Trophoblast cell (in vitro differentiated cells and primary cell): ENCODE measurements at regions not wholly inside any gene's neighbourhood (a gene's known extent, or its start where the extent isn't known, plus 50 kb on each side); places are given as distances from the start of the nearest gene placed in this dataset.

Source experiments
- DNase-seq, 2 donors: peaks; one replicate each; pipeline ENCODE4 v3.0.0-alpha.2; 2016
- H2AFZ ChIP-seq: 2 replicates; pipeline ENCODE4 v1.6.1; 2013; ENCODE audit warnings: low read length, moderate library complexity, mild to moderate bottlenecking; ENCODE audit not compliant: insufficient read depth, poor library complexity
- H2AK5ac ChIP-seq: 2 replicates; pipeline ENCODE4 v1.6.1; 2013; ENCODE audit warnings: mild to moderate bottlenecking, low read length
- H2BK120ac ChIP-seq: 2 replicates; pipeline ENCODE4 v1.6.1; 2013; ENCODE audit warnings: low read length, mild to moderate bottlenecking, moderate library complexity; ENCODE audit not compliant: insufficient read depth, poor library complexity
- H2BK12ac ChIP-seq: 2 replicates; pipeline ENCODE4 v1.6.1; 2013; ENCODE audit warnings: mild to moderate bottlenecking, low read length, moderate library complexity
- H2BK5ac ChIP-seq: 2 replicates; pipeline ENCODE4 v1.6.1; 2013; ENCODE audit warnings: low read length, low read depth, moderate library complexity, mild to moderate bottlenecking; ENCODE audit not compliant: poor library complexity
- H3K14ac ChIP-seq: 2 replicates; pipeline ENCODE4 v1.6.1; 2013; ENCODE audit warnings: mild to moderate bottlenecking, low read length
- H3K18ac ChIP-seq: 2 replicates; pipeline ENCODE4 v1.6.1; 2013; ENCODE audit warnings: mild to moderate bottlenecking, low read length
- H3K23ac ChIP-seq: 2 replicates; pipeline ENCODE4 v1.6.1; 2013; ENCODE audit warnings: low read length
- H3K27ac ChIP-seq: 2 replicates; pipeline ENCODE4 v1.5.1; 2013; ENCODE audit warnings: low read depth, mild to moderate bottlenecking, inconsistent platforms, low read length, moderate library complexity
- H3K27me3 ChIP-seq: 2 replicates; pipeline ENCODE4 v1.6.1; 2013; ENCODE audit warnings: inconsistent platforms, mild to moderate bottlenecking, low read length, moderate library complexity; ENCODE audit not compliant: insufficient read depth
- H3K36me3 ChIP-seq, 2 experiments: 1 replicate in 1 of 2; 2 replicates in 1 of 2; pipeline ENCODE4 v1.6.1; 2013; ENCODE audit warnings: low read length in 2 of 2, mild to moderate bottlenecking in 2 of 2, moderate library complexity in 1 of 2; ENCODE audit not compliant: insufficient read depth in 2 of 2, control insufficient read depth in 1 of 2
- H3K4ac ChIP-seq: 2 replicates; pipeline ENCODE4 v1.6.1; 2013; ENCODE audit warnings: low read depth, mild to moderate bottlenecking, low read length, moderate library complexity
- H3K4me1 ChIP-seq, 2 experiments: 1 replicate in 1 of 2; 2 replicates in 1 of 2; pipeline ENCODE4 v1.6.1; 2013; ENCODE audit warnings: low read length in 2 of 2, mild to moderate bottlenecking in 2 of 2, moderate library complexity in 1 of 2; ENCODE audit not compliant: insufficient read depth in 2 of 2, control insufficient read depth in 1 of 2
- H3K4me2 ChIP-seq: 2 replicates; pipeline ENCODE4 v1.6.1; 2013; ENCODE audit warnings: inconsistent platforms, mild to moderate bottlenecking, low read length, moderate library complexity
- H3K4me3 ChIP-seq: 2 replicates; pipeline ENCODE4 v1.5.1; 2013; ENCODE audit warnings: mild to moderate bottlenecking, low read depth, low read length, inconsistent platforms
- H3K79me1 ChIP-seq: one replicate; pipeline ENCODE4 v1.6.1; 2013; ENCODE audit warnings: low read length
- H3K79me2 ChIP-seq: 2 replicates; pipeline ENCODE4 v1.6.1; 2013; ENCODE audit warnings: low read length, mild to moderate bottlenecking; ENCODE audit not compliant: control insufficient read depth, insufficient read depth, poor library complexity
- H3K9ac ChIP-seq: 2 replicates; pipeline ENCODE4 v1.6.1; 2013; ENCODE audit warnings: mild to moderate bottlenecking, low read length
- H3K9me3 ChIP-seq: 2 replicates; pipeline ENCODE4 v1.6.1; 2013; ENCODE audit warnings: low read depth, mild to moderate bottlenecking, control low read depth, inconsistent platforms, low read length; ENCODE audit not compliant: insufficient read depth
- H4K12ac ChIP-seq: 2 replicates; pipeline ENCODE4 v1.6.1; 2013; ENCODE audit warnings: low read depth, mild to moderate bottlenecking, low read length, moderate library complexity
- H4K8ac ChIP-seq: 2 replicates; pipeline ENCODE4 v1.6.1; 2013; ENCODE audit warnings: low read depth, mild to moderate bottlenecking, low read length, moderate library complexity
- H4K91ac ChIP-seq: one replicate; pipeline ENCODE4 v1.6.1; 2013; ENCODE audit warnings: low read depth, mild to moderate bottlenecking, low read length, moderate library complexity
- WGBS: extraction: QIAGEN DNeasy Blood & Tissue Kit; methylation state at CpG from one replicate; pipeline ENCODE4 v1.1.7; 2013; ENCODE audit warnings: missing lambda C conversion rate; ENCODE audit not compliant: insufficient read length, insufficient coverage; ENCODE audit errors: extremely low coverage; 5-methylcytosine and 5-hydroxymethylcytosine counted together

GRCh38 chr12:91353266-91353665 is 170.6 kb upstream of the DCN start:
- no peak overlapping the region for H3K23ac ChIP-seq
- H2BK12ac ChIP-seq, result no peak overlapping the region
- no peaks in the 10 kb centered on the region for H3K27me3 ChIP-seq
- H2BK120ac ChIP-seq, result no peak overlapping the region
- no peak overlapping the region for H4K91ac ChIP-seq
- H3K9me3 ChIP-seq, result no peaks in the 10 kb centered on the region
- H3K14ac ChIP-seq, result no peak overlapping the region
- no peak overlapping the region for H3K27ac ChIP-seq
- no peak overlapping the region for H2AFZ ChIP-seq
- H3K4me3 ChIP-seq, result no peak overlapping the region
- H3K18ac ChIP-seq, result no peak overlapping the region
- H4K8ac ChIP-seq, result no peak overlapping the region
- no peak overlapping the region for H4K12ac ChIP-seq
- peaks cover 0 to 2% of the 10 kb centered on the region in 2 experiments for H3K36me3 ChIP-seq
- no peak overlapping the region for H3K9ac ChIP-seq
- H2BK5ac ChIP-seq, result no peak overlapping the region
- peaks cover 11% of the 10 kb centered on the region for H3K79me1 ChIP-seq
- no peak overlapping the region for H3K4ac ChIP-seq
- H3K79me2 ChIP-seq, result no peaks in the 10 kb centered on the region
- no peak for DNase-seq
- no CpG with 5 or more reads among the region's 1 CpG for WGBS
- no peak overlapping the region for H3K4me2 ChIP-seq
- peaks cover 0 to 6% of the 10 kb centered on the region in 2 experiments for H3K4me1 ChIP-seq
- H2AK5ac ChIP-seq, result no peak overlapping the region

GRCh38 chr12:91349476-91349875 is 166.9 kb upstream of the DCN start:
- H3K18ac ChIP-seq, result no peak overlapping the region
- H3K79me2 ChIP-seq, result peaks cover 1% of the 10 kb centered on the region
- no peak overlapping the region for H4K91ac ChIP-seq
- no peak overlapping the region for H2BK120ac ChIP-seq
- H3K36me3 ChIP-seq, result peaks cover 0 to 2% of the 10 kb centered on the region in 2 experiments
- no peak overlapping the region for H2AFZ ChIP-seq
- DNase-seq, result no peak
- H3K14ac ChIP-seq, result no peak overlapping the region
- no peak overlapping the region for H3K4me3 ChIP-seq
- no peaks in the 10 kb centered on the region for H3K27me3 ChIP-seq
- H3K4ac ChIP-seq, result no peak overlapping the region
- no peak overlapping the region for H3K27ac ChIP-seq
- H3K23ac ChIP-seq, result no peak overlapping the region
- no peak overlapping the region for H3K9ac ChIP-seq
- H2BK12ac ChIP-seq, result no peak overlapping the region
- peaks cover 0 to 2% of the 10 kb centered on the region in 2 experiments for H3K4me1 ChIP-seq
- no CpG with 5 or more reads among the region's 2 CpGs for WGBS
- H4K12ac ChIP-seq, result no peak overlapping the region
- no peak overlapping the region for H2AK5ac ChIP-seq
- H4K8ac ChIP-seq, result no peak overlapping the region
- peaks cover 7% of the 10 kb centered on the region for H3K79me1 ChIP-seq
- H3K4me2 ChIP-seq, result no peak overlapping the region
- H3K9me3 ChIP-seq, result no peaks in the 10 kb centered on the region
- H2BK5ac ChIP-seq, result no peak overlapping the region

GRCh38 chr12:91347481-91348214 is 165.0 kb upstream of the DCN start:
- peak overlapping the region; percentile 43 for H2BK120ac ChIP-seq
- H2BK5ac ChIP-seq, result no peak overlapping the region
- H3K9ac ChIP-seq, result no peak overlapping the region
- WGBS, result no CpG with 5 or more reads among the region's 3 CpGs
- H3K4me2 ChIP-seq, result no peak overlapping the region
- H2AFZ ChIP-seq, result no peak overlapping the region
- H3K14ac ChIP-seq, result no peak overlapping the region
- peaks cover 6% of the 10 kb centered on the region for H3K79me1 ChIP-seq
- peak; percentile 59 to 92 for DNase-seq
- H2BK12ac ChIP-seq, result no peak overlapping the region
- peak overlapping the region; percentile 22 for H3K27ac ChIP-seq
- no peak overlapping the region for H4K91ac ChIP-seq
- no peaks in the 10 kb centered on the region for H3K27me3 ChIP-seq
- no peak overlapping the region for H3K4me3 ChIP-seq
- H2AK5ac ChIP-seq, result no peak overlapping the region
- no peak overlapping the region for H4K12ac ChIP-seq
- H3K18ac ChIP-seq, result no peak overlapping the region
- H3K9me3 ChIP-seq, result no peaks in the 10 kb centered on the region
- H4K8ac ChIP-seq, result no peak overlapping the region
- no peak overlapping the region for H3K23ac ChIP-seq
- H3K4me1 ChIP-seq, result peaks cover 0 to 2% of the 10 kb centered on the region in 2 experiments
- H3K36me3 ChIP-seq, result peaks cover 0 to 2% of the 10 kb centered on the region in 2 experiments
- H3K4ac ChIP-seq, result no peak overlapping the region
- peaks cover 1% of the 10 kb centered on the region for H3K79me2 ChIP-seq

- Histone ChIP-seq H3K18ac (no peak overlapping the region), H3K79me1 (peaks cover 6% of the 10 kb centered on the region), H3K27ac (no peak overlapping the region), H2BK120ac (peak overlapping the region; percentile 60), H3K4ac (no peak overlapping the region), H2BK12ac (no peak overlapping the region), H3K27me3 (no peaks in the 10 kb centered on the region), H3K36me3 (peaks cover 0 to 2% of the 10 kb centered on the region in 2 experiments), H4K91ac (peak overlapping the region; percentile 47), H2AK5ac (no peak overlapping the region), H3K9ac (no peak overlapping the region), H3K4me3 (no peak overlapping the region), H3K9me3 (no peaks in the 10 kb centered on the region), H3K14ac (no peak overlapping the region), H4K12ac (no peak overlapping the region), H3K23ac (no peak overlapping the region), H3K79me2 (peaks cover 1% of the 10 kb centered on the region), H2BK5ac (peak overlapping the region; percentile 40), H3K4me2 (no peak overlapping the region), H3K4me1 (peaks cover 0 to 2% of the 10 kb centered on the region in 2 experiments), H4K8ac (no peak overlapping the region), H2AFZ (no peak overlapping the region)
- no CpG with 5 or more reads among the region's 1 CpG for WGBS
- no peak for DNase-seq
These were observed 164.2 kb upstream of the DCN start for GRCh38 chr12:91346827-91347226.
